Stimulated activated naive CD8-positive, alpha-beta T cell treated with anti-CD3 and anti-CD28 coated beads, Interleukin-15, Interleukin-2, amounts not matched to agents 100 U/mL and 50 U/mL, for 24 hours (primary cell): ENCODE measurements at regions not wholly inside any gene's neighbourhood (a gene's known extent, or its start where the extent isn't known, plus 50 kb on each side); places are given as distances from the start of the nearest gene placed in this dataset.
"Not testable (repeated sequence)": the region's sequence is repeated elsewhere in the genome, so short reads cannot be mapped to it uniquely, and the experiment has no call there.

ENCODE experiments used
- ATAC-seq: fragments of 150-1000 bp; cut with Tn5 transposase; one replicate; pipeline ENCODE4 v1.10.0; 2021
- DNase-seq: peaks from one replicate; pipeline ENCODE4 v3.0.0; 2021

DNA sequence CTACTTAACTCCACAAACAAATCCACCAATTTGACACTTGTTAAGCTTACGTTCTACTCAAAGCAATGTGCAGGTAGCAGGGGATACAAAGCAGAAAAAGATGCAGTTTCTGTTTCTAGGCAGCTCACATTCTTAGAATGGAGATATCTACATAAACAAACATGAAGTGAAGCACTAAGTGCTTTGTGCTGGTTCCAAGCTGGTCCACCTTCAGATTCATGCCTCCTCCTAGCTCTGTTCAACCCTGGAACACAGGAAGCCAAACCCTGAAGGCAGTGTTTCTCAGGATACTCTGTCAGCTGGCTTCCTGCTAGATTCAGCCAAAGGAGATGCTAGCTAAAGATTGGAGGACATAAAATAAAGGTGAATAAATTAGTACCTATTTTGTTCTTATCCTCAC lies 55.3 kb upstream of the NOL4 start:
- no peak for DNase-seq
- no peak for ATAC-seq

DNA sequence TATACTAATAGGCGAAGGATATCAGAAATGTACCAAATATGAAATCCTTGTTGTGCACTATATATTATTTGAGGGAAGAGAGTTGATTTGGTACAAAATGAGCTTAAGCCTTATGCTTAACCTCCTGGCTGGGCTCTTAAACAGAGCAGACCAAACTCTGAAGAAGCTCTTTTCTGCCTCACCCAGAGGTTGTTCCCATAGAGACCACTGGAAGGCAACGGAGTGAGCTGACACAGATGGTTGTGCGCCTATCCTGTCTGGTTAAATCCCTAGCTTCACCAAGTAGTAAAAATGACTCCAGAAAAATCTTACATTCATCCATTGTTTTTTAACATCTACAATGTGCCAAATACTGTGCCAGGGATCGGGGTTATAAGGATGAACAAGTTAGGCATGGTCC lies 55.9 kb upstream of the NOL4 start:
- ATAC-seq (no peak), DNase-seq (no peak)

DNA sequence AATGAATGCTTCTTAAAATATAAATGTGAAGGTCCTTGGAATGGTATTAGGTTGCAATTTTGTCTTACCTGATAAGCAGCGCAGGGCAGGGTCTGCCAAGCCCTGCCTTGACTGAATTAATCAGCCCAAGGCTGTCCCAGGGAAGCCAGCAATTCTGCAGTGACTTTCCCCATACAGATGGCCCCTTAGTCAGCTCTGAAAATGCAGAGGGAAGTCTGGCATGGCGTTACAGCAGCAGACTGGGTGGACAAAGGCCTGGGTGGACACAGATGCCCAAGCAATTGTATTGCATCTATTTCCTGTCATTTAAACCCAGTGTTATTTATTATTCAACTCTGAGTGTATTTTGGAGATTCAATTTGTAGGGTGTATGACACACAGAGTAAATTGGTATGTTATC lies 56.6 kb upstream of the NOL4 start:
- ATAC-seq: no peak
- no peak for DNase-seq

DNA sequence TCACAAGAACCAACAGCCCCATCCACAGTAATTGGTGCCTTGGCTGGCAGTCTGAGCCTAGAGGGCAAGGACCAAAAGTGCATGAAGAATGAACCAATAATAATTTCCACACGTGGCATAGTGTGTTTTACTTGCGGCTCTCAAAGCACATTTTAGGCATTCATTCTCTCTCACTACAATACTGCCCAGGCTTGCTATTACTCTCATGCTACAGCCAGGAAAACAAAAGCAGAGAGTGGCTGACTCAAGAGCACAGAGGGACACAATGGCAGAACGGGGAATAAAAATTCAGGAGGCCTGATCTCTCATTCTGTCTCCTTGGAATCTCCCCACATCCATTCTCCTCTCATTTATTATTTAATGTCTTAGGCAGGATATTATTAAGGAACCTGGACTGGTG lies 57.0 kb upstream of the NOL4 start:
- no peak for ATAC-seq
- no peak for DNase-seq

DNA sequence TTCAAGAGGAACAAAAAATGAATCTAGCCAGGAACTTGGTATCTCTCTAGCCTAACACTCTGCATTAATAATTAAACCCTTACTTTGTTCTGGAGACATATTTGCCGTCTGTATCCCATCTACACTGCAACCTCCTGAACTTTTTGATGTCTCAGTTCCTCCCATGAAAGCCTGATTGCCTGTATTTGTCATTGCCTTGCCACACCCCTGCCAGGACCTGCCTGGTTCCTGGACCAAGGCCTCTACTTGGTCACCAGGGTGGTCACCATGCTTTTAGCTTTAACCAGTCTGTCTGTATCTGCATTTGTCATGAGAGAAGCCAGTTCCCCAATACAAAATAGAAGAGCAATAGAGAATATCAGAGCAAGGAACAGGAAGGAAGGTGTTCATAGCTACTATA lies 58.8 kb upstream of the NOL4 start:
- ATAC-seq (no peak), DNase-seq (no peak)

DNA sequence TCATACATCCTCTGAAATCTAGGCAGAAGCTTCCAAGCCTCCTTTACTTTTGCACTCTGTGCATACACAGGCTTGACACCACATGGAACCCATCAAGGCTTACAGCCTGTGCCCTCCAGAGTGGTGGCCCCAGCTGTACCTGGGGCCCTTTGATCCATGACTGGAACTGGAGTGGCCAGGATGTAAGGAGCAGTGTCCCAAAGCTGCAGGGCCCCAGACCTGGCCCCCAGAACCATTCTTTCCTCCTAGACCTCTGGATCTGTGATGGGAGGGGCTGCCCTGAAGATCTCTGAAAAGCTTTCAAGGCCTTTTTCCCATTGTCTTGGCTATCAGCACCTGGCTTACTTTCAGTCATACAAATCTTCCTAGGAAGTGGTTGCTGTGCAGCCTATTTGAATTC lies 63.1 kb upstream of the NOL4 start:
- ATAC-seq: no peak
- DNase-seq: no peak

DNA sequence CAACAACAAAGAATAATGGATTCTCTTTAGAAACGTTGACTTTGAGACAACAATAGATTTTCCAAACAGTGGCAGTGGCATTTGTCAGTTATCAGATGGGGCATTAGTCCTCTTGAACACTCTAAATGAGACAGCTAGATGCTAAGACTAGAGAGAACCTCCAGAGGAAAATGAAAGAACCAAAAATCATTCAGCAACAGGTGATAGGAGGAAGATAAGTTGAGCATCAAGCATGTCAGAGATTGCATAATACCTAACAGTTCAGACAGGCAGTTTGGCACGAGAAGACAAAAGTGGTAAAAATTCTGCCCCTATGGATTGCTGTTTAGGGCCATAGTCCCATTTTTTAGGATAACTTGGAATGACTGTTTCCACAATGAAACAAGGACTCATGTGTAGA lies 67.9 kb upstream of the NOL4 start:
- ATAC-seq (no peak), DNase-seq (no peak)

DNA sequence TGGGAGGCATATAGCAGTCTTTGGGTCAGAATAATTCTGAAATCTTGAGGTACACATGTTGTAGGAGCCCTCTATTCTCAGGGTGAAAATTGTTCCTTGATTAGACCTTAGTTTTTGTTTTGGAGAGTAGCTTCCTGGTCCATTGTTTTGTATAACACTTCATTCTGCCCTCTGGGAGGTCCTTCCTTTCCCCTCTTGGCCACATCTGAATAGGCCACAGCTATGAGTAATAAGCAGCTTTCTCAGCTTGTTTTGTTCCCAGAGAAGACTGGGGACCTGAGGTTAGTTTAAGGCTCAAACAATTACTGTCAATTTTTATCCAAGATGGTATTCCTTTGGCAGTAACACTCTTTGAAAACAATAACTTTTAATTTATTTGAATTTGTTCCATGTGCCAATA lies 72.6 kb upstream of the NOL4 start:
- DNase-seq (no peak), ATAC-seq (no peak)

DNA sequence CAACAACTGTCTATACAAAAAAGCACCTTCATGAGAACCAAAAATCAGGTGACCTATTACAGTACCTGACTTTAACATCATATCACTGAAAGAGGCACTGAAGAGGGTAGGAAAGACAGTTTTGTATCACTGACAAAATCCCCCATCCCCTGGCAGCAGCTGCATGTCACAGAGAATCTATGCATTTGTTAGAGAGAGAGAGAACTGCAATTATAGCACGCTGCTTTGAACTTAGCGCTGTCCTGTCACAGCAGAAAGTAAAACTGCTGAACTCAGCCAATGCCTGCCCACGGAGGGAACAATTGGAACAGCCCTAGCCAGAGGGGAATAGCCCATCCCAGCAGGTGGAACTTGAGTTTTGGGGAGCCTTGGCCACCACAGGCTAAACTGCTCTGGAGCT lies 75.1 kb upstream of the NOL4 start:
- DNase-seq: no peak
- ATAC-seq: no peak

DNA sequence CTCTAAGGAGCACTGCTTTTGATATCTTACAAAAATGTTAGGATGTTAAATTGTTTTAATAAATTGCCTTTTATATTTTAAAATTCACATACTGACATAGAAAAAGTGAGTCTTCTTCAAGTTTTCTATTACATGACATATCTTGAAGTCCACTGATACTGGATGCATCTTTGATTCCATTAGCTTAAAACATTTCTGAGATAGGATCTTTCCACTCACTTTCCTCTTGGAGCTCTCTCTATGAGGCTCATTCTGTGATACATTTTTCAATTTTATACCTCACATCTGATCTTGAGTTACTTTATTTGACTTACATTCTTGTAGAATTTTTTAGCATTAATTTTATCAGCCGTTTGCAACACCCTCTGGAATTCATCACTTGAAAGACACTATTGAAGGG lies 86.8 kb upstream of the NOL4 start:
- DNase-seq (no peak), ATAC-seq (no peak)

DNA sequence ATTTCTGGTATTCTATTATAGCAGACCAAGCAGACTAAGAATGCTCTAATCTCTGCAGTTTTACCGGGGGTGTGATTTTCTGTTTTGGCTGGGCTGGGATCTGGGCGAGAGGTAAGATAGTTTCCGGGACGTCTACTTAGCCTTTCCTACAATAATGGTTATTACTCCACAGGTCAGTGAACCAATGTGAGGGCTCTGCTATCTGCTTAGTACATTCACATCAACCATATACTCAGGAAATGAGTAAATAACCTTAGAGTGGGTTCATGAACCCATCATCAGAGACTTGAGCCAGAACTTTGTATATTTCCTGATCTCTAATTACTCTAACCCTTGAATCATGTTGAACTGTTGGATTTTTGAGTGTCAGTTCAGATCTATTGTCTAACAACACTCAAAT lies 90.1 kb upstream of the NOL4 start:
- ATAC-seq: no peak
- DNase-seq: no peak

DNA sequence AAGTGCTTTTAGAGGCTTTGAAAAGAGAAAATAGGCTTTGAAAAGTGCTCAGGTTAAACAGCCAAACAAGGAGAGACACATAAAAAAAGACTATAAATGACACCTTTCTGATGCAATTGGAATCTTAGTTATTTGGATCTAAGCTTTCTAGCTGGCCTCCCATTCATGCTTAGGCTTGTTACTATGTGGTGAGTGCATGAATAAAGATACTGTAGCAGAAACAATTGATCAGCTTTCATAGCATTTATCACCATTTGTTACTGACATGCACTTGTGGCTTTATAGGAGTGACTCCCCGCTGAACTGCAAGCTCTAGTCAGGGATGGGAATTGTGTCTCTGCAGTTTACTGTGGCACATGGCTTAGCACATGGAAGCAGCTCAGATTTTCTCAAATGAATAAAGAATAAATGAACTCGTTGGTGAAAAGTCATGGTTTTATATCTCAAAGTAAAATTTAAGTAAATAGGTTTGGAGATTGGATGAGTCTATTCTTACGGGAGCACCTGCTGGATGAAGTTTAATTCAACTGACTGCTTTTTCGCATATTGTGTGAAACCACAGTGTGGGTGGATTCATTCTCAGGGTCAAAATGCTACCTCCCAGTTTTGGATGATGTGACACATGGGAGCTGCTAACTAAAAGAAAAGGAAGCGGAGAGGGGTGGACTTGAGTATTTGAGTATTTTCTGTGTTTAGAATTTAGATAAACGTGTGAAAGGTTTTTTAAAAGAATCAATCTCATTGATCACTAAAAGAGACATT lies 91.1 kb upstream of the NOL4 start:
- DNase-seq (no peak), ATAC-seq (no peak)

DNA sequence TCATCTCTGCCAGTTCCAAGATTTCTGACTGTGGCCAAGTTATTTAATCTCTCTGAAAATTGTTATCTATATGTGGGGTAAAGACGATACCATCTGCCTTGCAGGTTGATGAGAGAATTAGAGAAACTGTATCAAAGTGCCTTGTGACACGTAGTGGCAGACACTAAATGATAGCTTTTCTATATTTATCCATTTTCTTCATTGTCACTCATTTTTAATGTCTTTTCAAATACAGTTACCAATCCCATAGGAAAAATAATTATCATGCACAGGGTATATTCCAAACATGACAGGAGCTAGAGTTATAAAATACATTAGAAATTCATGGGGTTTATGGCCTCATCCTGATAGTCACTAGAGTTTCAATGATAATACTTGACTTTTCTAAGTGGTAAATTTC lies 95.6 kb upstream of the NOL4 start:
- DNase-seq: no peak
- no peak for ATAC-seq

DNA sequence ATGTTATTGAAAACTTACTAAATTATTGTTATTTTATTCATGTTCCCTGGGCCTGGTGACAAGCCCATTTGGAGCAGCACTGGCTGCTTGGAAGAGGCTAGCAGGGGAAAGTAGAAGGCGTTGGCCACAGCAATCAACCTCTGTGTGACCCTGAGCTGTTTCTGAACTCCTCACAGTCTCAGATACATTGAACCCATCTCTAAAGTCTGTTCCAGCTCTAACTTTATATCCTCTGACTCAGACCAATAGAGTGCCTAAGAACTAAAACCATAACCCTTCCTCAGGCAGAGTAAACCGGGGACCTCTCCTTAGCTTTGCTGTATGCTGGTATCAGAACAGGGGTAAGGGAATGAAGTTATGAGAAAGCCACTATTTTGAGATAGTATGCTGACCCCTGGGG lies 96.4 kb upstream of the NOL4 start:
- no peak for ATAC-seq
- no peak for DNase-seq

DNA sequence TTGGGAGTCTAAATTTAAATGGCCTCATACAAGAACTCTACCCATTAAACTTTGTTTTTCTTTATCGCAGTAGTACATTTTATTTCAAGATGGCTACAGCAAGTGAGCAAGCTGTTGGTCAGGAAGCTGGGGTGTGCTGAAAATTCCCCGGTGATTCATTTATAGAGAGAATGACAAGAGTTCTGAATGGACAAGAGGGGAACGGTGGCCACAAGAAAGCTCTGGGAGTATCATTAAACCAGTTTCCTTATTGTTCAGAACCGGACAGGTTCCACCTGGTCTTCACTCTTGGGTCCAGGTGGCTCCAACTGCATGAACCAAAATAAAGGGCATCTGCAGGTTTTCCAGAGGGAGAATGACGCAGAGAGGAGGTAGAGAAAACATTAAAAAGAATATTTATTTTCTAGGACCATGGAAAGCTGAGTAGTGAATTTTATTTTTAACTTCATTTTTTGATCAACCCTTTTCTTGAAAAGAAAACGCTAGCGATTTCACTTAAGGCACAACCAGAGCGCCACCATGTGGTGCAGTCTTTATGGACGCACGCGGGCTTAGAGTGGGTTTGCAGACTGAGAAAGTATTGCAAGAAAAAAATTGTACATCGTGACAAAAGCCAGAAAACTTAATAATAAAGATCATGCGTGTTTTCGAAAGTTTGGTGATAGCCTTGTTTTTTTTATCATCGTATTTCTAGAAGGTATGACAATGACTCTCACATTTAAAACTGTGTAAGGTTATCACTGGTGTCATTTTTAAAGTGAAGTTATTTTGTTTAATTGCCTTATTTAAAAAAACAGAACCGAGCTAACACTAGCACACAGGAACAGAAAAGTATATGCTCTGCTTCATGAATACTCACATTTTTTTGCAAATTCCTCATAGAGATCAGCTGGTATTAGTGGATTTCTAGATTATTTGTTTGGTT lies 97.9 kb upstream of the NOL4 start:
- ATAC-seq (no peak), DNase-seq (peak; percentile 8)

DNA sequence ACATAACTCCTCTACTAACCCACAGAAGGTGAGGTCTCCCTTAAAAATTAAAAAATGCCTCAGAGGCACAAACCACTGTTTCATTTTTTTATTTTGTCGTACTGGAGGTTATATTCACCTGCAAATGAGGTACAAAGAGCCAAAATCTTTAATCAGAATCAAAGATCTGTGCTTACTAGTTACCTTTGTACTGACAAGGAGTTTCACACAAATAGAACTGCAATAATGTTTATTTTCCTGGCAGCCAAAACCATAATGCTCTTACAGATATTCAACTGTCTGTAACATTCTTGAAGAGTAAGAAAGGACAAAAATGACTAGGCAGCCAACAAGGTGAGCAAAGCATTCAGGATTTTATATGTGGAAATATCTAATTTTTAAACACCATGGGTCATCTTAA lies 105.1 kb upstream of the NOL4 start:
- DNase-seq (no peak), ATAC-seq (no peak)

DNA sequence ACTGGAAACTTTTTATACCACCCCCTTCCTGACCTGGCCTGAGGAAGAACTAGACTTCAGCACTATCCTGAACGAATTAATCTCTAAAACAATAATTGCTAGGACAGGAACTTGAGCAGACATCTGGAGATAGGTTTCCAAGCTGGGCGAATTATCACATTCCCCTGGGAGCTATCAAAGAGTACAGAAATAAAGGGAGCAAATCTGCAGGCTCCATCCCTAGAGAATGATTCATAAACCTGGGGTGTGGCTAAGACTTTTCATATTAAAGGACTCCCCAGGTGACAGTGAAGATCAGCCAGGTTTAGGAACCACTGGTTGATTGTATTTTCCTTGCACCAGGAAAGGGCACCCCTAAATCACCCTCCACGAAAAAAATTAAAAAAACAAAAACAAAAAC lies 105.6 kb upstream of the NOL4 start:
- DNase-seq: no peak
- no peak for ATAC-seq

DNA sequence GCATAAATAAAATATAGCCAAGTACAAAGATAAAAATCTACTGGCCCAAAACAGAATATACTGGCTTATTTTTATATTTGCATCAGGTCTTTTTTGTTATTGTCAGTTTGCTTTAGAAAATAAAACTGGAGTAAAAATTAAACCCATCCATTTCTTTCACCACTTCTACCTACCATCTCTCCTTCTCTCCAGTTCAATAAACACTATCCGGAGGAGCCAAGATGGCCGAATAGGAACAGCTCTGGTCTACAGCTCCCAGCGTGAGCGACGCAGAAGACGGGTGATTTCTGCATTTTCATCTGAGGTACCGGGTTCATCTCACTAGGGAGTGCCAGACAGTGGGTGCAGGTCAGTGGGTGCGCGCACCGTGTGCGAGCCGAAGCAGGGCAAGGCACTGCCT lies 106.2 kb upstream of the NOL4 start:
- ATAC-seq, DNase-seq: not testable (repeated sequence)

DNA sequence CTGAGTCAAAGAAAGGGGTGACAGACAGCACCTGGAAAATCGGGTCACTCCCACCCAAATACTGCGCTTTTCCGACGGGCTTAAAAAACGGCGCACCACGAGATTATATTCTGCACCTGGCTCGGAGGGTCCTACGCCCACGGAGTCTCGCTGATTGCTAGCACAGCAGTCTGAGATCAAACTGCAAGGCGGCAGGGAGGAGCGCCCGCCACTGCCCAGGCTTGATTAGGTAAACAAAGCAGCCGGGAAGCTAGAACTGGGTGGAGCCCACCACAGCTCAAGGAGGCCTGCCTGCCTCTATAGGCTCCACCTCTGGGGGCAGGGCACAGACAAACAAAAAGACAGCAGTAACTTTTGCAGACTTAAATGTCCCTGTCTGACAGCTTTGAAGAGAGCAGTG lies 106.6 kb upstream of the NOL4 start:
- not testable (repeated sequence) for ATAC-seq

DNA sequence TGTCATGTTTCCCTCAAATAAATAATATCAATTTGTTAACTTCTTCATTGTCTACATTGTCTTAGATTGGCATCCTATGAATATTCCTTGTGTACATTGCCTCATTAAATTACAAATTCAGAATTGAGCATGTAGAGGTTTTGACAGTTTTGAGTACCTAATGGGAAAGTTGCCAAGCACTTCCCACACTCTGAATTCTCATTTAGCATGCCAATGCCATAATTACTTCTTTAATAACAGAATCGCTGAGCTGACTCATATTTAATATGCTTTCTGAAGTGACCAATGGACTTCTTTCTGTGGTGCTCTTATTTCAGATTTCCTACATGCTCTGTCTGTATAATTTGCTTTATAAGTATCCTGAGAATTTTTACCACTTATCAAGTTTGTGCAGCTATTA lies 114.4 kb upstream of the NOL4 start:
- no peak for ATAC-seq
- no peak for DNase-seq

More for the DNA sequence above, 106.6 kb upstream of the NOL4 start:
- not testable (repeated sequence) for DNase-seq

DNA sequence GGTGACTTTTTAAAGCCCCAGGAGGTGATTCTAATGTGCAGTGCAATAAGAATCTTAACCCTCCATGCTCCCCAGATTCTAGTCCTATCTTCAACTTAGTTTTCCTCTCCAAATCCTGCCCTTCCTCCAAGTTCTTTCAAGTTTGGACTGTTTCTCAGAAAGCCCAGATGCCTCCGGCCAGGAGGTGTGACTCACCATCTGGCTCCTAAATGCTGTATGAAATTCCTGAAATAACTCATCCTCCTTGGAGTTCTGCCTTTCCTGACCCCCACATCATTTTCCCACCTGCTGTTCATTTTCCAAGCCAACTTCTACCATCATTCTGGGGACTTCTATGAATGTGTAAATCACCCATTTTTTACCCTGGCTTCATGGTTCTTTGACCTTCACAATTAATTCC lies 118.2 kb upstream of the NOL4 start:
- no peak for ATAC-seq
- no peak for DNase-seq

DNA sequence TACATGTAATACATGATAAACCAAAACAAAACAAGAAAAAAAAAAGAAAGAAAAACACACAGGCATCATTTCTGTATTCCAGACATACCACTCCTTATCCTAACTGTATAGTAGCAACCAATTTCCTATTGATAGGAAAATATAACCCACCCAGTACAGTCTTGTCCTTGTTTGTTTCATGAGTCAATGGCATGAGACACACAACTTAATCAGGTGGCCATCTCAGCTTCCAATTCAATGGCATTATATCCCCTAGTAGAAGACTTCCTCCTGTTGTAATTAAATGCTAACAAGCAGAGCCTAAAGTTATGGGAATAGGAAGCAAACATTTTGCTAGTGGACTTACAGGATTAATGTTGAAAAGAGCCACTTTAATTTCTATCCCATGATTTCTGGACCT lies 121.0 kb upstream of the NOL4 start:
- ATAC-seq: no peak

DNA sequence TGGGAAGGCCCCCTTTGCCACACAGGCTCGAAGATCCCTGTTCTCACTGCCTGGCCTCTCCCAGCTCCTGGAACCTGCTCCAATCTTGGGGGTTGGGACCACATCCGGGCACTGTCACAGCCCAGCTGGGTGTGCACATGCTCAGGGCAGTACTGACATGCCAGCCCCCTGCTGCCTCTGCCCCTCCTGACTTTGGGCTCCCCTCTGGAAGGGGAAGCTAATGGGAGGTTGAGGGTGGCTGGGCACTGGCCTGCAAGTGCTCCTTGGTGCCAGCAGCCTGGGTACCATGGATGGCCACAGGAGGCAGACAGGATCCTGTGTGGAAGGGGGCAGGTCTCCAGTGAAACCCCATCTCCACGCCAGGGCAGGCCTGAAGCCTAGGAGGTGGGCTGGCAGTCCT lies 126.1 kb upstream of the NOL4 start:
- ATAC-seq (no peak), DNase-seq (no peak)

More for the DNA sequence above, 121.0 kb upstream of the NOL4 start:
- no peak for DNase-seq
